Prostate gland (tissue), 2 donors: ENCODE measurements at regions not wholly inside any gene's neighbourhood (a gene's known extent, or its start where the extent isn't known, plus 50 kb on each side); places are given as distances from the start of the nearest gene placed in this dataset.

Experiments
- POLR2A ChIP-seq: fragments of 450-650 bp; IDR thresholded peaks from one replicate; pipeline ENCODE4 v1.6.1; 2016; ENCODE audit warnings: antibody characterized with exemption, mild to moderate bottlenecking
- POLR2AphosphoS5 ChIP-seq: sonication (generic); formaldehyde crosslinking; IDR thresholded peaks from one replicate; pipeline ENCODE4 v1.6.1; 2017; ENCODE audit warnings: antibody characterized with exemption
- TF ChIP-seq, protein P1 (sequence below), 4 experiments: fragments of 200-600 bp in 2 of 4; fragments of 450-650 bp in 2 of 4; sonication (generic) in 2 of 4; IDR thresholded peaks; 1 replicate in 3 of 4; 2 replicates in 1 of 4; pipeline ENCODE4 v1.5.1; 2016 to 2019; ENCODE audit warnings: antibody characterized with exemption in 4 of 4, mild to moderate bottlenecking in 2 of 4, moderate library complexity in 2 of 4

DNA sequence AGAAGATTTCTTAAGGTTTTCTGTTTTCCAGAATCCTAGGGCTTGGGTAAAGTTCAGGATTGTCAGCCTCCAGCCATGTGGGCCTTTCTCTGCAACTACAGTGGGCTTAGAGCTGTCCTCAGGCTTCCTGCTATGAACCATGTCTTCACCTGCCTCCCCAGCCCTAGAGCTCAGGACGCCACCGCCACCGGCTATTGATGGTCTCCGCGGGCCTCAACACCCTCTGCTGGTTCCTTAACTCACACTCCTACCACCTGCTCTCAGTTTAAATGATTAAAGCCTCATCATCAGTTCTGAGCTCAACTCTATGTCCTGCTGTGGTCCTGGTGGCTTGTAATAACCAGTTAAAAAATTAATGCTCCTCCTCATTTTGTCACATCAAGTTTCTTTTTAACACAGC, 221.0 kb downstream of the EFNB2 start:
- TF ChIP-seq, protein P1, sequence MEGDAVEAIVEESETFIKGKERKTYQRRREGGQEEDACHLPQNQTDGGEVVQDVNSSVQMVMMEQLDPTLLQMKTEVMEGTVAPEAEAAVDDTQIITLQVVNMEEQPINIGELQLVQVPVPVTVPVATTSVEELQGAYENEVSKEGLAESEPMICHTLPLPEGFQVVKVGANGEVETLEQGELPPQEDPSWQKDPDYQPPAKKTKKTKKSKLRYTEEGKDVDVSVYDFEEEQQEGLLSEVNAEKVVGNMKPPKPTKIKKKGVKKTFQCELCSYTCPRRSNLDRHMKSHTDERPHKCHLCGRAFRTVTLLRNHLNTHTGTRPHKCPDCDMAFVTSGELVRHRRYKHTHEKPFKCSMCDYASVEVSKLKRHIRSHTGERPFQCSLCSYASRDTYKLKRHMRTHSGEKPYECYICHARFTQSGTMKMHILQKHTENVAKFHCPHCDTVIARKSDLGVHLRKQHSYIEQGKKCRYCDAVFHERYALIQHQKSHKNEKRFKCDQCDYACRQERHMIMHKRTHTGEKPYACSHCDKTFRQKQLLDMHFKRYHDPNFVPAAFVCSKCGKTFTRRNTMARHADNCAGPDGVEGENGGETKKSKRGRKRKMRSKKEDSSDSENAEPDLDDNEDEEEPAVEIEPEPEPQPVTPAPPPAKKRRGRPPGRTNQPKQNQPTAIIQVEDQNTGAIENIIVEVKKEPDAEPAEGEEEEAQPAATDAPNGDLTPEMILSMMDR (IDR thresholded peaks at IDR 0.05), result no peak
- TF ChIP-seq POLR2A (no peak), POLR2AphosphoS5 (no peak)
